ENCODE measurements at regions not wholly inside any gene's neighbourhood (a gene's known extent, or its start where the extent isn't known, plus 50 kb on each side); places are given as distances from the start of the nearest gene placed in this dataset.

GRCh38 chr2:204321027-204321800 is 224.1 kb upstream of the PARD3B start:
- Mint-ChIP-seq H3K9me3 (no peaks in the 10 kb centered on the region), H3K27me3 (peaks cover 23 to 43% of the 10 kb centered on the region in 2 donors), H3K4me1 (ENCODE audit: low read depth in 2 of 2) (peaks cover 0 to 4% of the 10 kb centered on the region in 2 donors), H3K27ac (no peak overlapping the region), H3K4me3 (no peak overlapping the region), H3K36me3 (no peaks in the 10 kb centered on the region)
- ATAC-seq: no peak
- no peak for DNase-seq (ENCODE audit: low spot score)

DNA sequence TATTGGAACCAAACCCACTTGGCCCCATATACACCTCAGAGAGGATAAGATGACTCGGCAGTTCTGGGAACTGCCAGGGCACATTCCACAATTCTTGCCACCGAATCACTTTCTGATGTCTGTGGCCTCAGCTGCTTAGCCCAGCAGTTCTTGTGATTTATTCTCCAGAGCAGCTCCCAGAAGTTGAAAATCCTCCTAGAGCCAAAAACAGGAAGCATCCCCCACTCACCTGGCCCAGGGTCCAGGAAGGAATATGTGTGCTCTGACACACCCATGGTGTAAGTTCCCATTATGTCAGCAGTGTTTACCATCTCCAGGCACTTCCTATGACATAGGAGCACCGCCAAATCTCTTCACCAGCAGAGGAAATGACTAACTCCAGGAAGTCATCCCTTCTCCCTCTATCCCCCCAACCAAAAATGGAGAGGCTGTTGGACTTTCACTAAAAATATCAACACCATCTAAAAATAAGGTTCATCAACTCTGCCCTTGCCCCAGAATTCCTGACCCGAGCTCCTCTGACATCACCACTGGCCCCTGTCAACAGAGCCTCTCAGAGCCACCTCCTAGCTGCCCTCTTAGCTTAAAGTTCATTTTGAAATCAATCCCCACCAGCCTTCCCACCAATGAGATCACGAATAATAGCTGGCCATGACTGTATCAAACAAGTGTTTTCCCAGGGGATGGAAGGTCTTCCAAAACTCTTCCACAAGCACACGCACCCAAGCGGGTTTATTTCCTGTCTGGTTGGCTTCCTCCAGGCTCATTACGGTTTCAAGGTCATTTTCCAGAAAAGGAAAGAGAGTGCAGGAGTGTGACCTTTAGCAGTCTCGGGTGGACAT is 223.1 kb upstream of the PARD3B start:
- Mint-ChIP-seq H3K4me1 (ENCODE audit: low read depth in 2 of 2) (peaks cover 0 to 4% of the 10 kb centered on the region in 2 donors), H3K27ac (no peak overlapping the region), H3K9me3 (no peaks in the 10 kb centered on the region), H3K4me3 (no peak overlapping the region), H3K27me3 (peaks cover 25 to 50% of the 10 kb centered on the region in 2 donors), H3K36me3 (no peaks in the 10 kb centered on the region)
- no peak for DNase-seq (ENCODE audit: low spot score)
- no peak for ATAC-seq

- Mint-ChIP-seq H3K4me1 (ENCODE audit: low read depth in 2 of 2) (peaks cover 0 to 4% of the 10 kb centered on the region in 2 donors), H3K27me3 (peaks cover 12 to 36% of the 10 kb centered on the region in 2 donors), H3K27ac (no peak overlapping the region), H3K9me3 (no peaks in the 10 kb centered on the region), H3K36me3 (no peaks in the 10 kb centered on the region), H3K4me3 (no peak overlapping the region)
- peak; percentile 65 to 68 for ATAC-seq
- DNase-seq (ENCODE audit: low spot score): peak; percentile 74
Measured at GRCh38 chr2:204325468-204325867, 219.8 kb upstream of the PARD3B start.

GRCh38 chr2:204328373-204328772 is 216.9 kb upstream of the PARD3B start:
- peaks cover 0 to 4% of the 10 kb centered on the region in 2 donors for H3K4me1 Mint-ChIP-seq (ENCODE audit: low read depth in 2 of 2)
- H3K4me3 Mint-ChIP-seq: no peak overlapping the region
- H3K27me3 Mint-ChIP-seq: peaks cover 8 to 27% of the 10 kb centered on the region in 2 donors
- no peak overlapping the region for H3K27ac Mint-ChIP-seq
- DNase-seq (ENCODE audit: low spot score) (no peak), ATAC-seq (no peak)
- no peaks in the 10 kb centered on the region for H3K36me3 Mint-ChIP-seq
- no peaks in the 10 kb centered on the region for H3K9me3 Mint-ChIP-seq

- no peaks in the 10 kb centered on the region for H3K36me3 Mint-ChIP-seq
- H3K27ac Mint-ChIP-seq: no peak overlapping the region
- no peak overlapping the region for H3K4me3 Mint-ChIP-seq
- DNase-seq (ENCODE audit: low spot score) (no peak), ATAC-seq (no peak)
- peaks cover 8 to 27% of the 10 kb centered on the region in 2 donors for H3K27me3 Mint-ChIP-seq
- peaks cover 0 to 4% of the 10 kb centered on the region in 2 donors for H3K4me1 Mint-ChIP-seq (ENCODE audit: low read depth in 2 of 2)
- H3K9me3 Mint-ChIP-seq: no peaks in the 10 kb centered on the region
Measured at GRCh38 chr2:204329016-204329415, 216.3 kb upstream of the PARD3B start.

GRCh38 chr2:204329532-204329931 is 215.7 kb upstream of the PARD3B start:
- no peaks in the 10 kb centered on the region for H3K9me3 Mint-ChIP-seq
- H3K36me3 Mint-ChIP-seq: no peaks in the 10 kb centered on the region
- ATAC-seq (no peak), DNase-seq (ENCODE audit: low spot score) (no peak)
- H3K4me1 Mint-ChIP-seq (ENCODE audit: low read depth in 2 of 2): peaks cover 0 to 4% of the 10 kb centered on the region in 2 donors
- peaks cover 6 to 22% of the 10 kb centered on the region in 2 donors for H3K27me3 Mint-ChIP-seq
- H3K27ac Mint-ChIP-seq: no peak overlapping the region
- no peak overlapping the region for H3K4me3 Mint-ChIP-seq

GRCh38 chr2:204331180-204331579 is 214.1 kb upstream of the PARD3B start:
- Mint-ChIP-seq H3K36me3 (no peaks in the 10 kb centered on the region), H3K27ac (no peak overlapping the region), H3K4me1 (ENCODE audit: low read depth in 2 of 2) (no peaks in the 10 kb centered on the region), H3K4me3 (no peak overlapping the region), H3K9me3 (no peaks in the 10 kb centered on the region), H3K27me3 (peaks cover 2 to 13% of the 10 kb centered on the region in 2 donors)
- no peak for ATAC-seq
- no peak for DNase-seq (ENCODE audit: low spot score)

- no peaks in the 10 kb centered on the region for H3K9me3 Mint-ChIP-seq
- H3K27me3 Mint-ChIP-seq: peaks cover 4 to 12% of the 10 kb centered on the region in 2 donors
- ATAC-seq (no peak), DNase-seq (ENCODE audit: low spot score) (no peak)
- H3K27ac Mint-ChIP-seq: no peak overlapping the region
- no peaks in the 10 kb centered on the region for H3K36me3 Mint-ChIP-seq
- H3K4me1 Mint-ChIP-seq (ENCODE audit: low read depth in 2 of 2): no peaks in the 10 kb centered on the region
- no peak overlapping the region for H3K4me3 Mint-ChIP-seq
Measured at GRCh38 chr2:204331988-204332387, 213.3 kb upstream of the PARD3B start.

GRCh38 chr2:204332706-204333105 is 212.6 kb upstream of the PARD3B start:
- H3K9me3 Mint-ChIP-seq: no peaks in the 10 kb centered on the region
- H3K4me3 Mint-ChIP-seq: no peak overlapping the region
- no peak overlapping the region for H3K27ac Mint-ChIP-seq
- DNase-seq (ENCODE audit: low spot score) (no peak), ATAC-seq (no peak)
- H3K4me1 Mint-ChIP-seq (ENCODE audit: low read depth in 2 of 2): no peaks in the 10 kb centered on the region
- peaks cover 9 to 18% of the 10 kb centered on the region in 2 donors for H3K27me3 Mint-ChIP-seq
- no peaks in the 10 kb centered on the region for H3K36me3 Mint-ChIP-seq

GRCh38 chr2:204333861-204334260 is 211.4 kb upstream of the PARD3B start:
- Mint-ChIP-seq H3K9me3 (no peaks in the 10 kb centered on the region), H3K4me3 (no peak overlapping the region)
- no peak for ATAC-seq

DNA sequence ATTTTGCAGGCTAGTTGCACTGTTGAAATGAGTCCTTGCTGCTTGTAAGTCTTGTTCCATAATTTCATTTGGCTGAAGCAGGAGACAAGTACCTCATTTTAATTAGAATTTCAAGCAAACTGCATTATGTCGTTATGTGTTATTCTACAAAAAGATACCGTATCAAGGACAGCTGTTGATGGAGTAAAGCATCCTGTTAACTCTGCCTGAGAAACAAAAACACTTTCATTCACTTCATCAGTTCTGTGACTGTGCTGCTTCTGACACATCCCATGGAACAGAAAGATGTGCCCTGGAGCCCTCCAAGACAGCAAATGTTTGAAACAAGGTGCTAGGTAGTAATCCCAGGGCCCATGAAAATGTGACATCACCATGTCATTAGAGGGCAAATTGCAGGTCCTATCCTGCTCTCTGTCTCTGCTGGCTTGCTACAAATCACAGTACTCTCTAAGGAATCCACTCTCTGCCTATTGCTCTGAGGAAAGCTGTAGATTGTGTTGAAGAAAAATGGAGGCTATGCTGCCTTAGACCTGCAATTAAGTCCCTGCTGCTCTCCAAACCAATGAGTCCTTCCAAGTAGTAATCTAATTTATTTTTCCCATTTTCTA is 209.7 kb upstream of the PARD3B start:
- no peak overlapping the region for H3K27ac Mint-ChIP-seq
- H3K27me3 Mint-ChIP-seq: peaks cover 22 to 36% of the 10 kb centered on the region in 2 donors
- H3K4me1 Mint-ChIP-seq (ENCODE audit: low read depth in 2 of 2): no peaks in the 10 kb centered on the region
- no peaks in the 10 kb centered on the region for H3K36me3 Mint-ChIP-seq
- H3K4me3 Mint-ChIP-seq: no peak overlapping the region
- no peaks in the 10 kb centered on the region for H3K9me3 Mint-ChIP-seq
- ATAC-seq: no peak
- no peak for DNase-seq (ENCODE audit: low spot score)

More at GRCh38 chr2:204333861-204334260, 211.4 kb upstream of the PARD3B start:
- H3K27me3 Mint-ChIP-seq: peaks cover 20 to 29% of the 10 kb centered on the region in 2 donors
- no peak for DNase-seq (ENCODE audit: low spot score)
- no peak overlapping the region for H3K27ac Mint-ChIP-seq
- no peaks in the 10 kb centered on the region for H3K36me3 Mint-ChIP-seq
- H3K4me1 Mint-ChIP-seq (ENCODE audit: low read depth in 2 of 2): no peaks in the 10 kb centered on the region

DNA sequence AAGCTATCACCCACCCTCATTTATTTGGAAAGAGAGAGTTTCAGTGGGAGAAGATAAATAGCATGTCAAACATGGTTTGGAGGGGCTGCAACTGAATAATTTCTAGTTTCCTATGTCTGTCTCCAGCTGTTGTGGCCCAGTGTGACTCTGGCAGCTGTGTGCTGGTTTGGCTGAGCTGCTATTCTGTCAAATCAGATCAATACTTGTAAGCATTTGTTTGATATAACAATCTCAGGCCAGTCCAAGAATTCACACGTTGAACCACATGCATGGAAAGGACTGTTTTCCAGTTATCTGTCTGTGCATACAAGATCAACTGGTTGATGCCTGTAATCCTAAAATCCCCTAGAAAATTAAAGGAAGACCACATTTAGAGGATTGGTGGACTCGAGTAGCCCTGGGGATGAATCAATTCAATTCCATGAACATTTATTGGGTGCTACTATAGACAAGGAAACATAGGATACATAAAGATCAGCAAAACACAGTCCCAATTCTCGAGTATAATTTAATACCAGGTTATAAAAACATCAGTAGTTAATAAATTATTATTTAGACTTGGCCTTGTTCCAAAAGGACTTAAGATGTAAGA is 209.0 kb upstream of the PARD3B start:
- Mint-ChIP-seq H3K4me1 (ENCODE audit: low read depth in 2 of 2) (no peaks in the 10 kb centered on the region), H3K36me3 (no peaks in the 10 kb centered on the region), H3K9me3 (no peaks in the 10 kb centered on the region), H3K4me3 (no peak overlapping the region), H3K27ac (no peak overlapping the region), H3K27me3 (peaks cover 25 to 36% of the 10 kb centered on the region in 2 donors)
- DNase-seq (ENCODE audit: low spot score): no peak
- no peak for ATAC-seq

DNA sequence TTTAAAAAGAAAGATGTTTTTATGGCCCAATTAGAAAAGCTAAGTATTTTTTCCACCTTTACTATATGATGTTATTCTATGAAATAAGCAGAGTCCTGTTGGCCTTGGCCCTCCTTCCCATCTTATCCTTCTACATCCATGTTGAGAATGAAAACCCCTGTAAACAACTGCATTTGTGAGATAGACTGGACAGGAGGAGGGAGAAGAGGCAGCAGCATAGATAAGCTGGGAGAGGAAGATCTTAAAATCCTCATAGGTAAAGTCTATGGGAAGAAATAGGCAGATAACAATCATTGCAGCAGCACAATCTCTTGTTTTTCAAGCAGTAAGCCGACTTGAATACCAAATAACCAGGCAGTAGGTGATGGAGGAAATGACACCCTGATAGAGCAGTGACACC is 207.6 kb upstream of the PARD3B start:
- Mint-ChIP-seq H3K27ac (no peak overlapping the region), H3K36me3 (no peaks in the 10 kb centered on the region), H3K4me3 (no peak overlapping the region), H3K9me3 (no peaks in the 10 kb centered on the region), H3K27me3 (peaks cover 25 to 36% of the 10 kb centered on the region in 2 donors), H3K4me1 (ENCODE audit: low read depth in 2 of 2) (no peaks in the 10 kb centered on the region)
- no peak for ATAC-seq
- no peak for DNase-seq (ENCODE audit: low spot score)
